ENCODE measurements at regions not wholly inside any gene's neighbourhood (a gene's known extent, or its start where the extent isn't known, plus 50 kb on each side); places are given as distances from the start of the nearest gene placed in this dataset.

GRCh38 chr13:103394618-103395017 is 328.4 kb upstream of the SLC10A2 start:
- Histone ChIP-seq H3K4me3 (no peak overlapping the region), H3K27ac (no peak overlapping the region), H3K9me3 (no peaks in the 10 kb centered on the region), H3K4me1 (peaks cover 0 to 19% (median 5%) of the 10 kb centered on the region in 4 donors), H3K27me3 (no peaks in the 10 kb centered on the region), H3K36me3 (no peaks in the 10 kb centered on the region)
- DNase-seq: no peak
- intact Hi-C loops (cut with DNase I): no loop called here
- WGBS, 2 donors: 78 to 90% methylated on average over 2 of the region's 2 CpGs
- TF ChIP-seq POLR2A (IDR thresholded peaks at IDR 0.05): no peak
- TF ChIP-seq EP300 (IDR thresholded peaks at IDR 0.05): no peak
- TF ChIP-seq CTCF (IDR thresholded peaks at IDR 0.05): no peak
- TF ChIP-seq POLR2AphosphoS5 (IDR thresholded peaks at IDR 0.05): no peak

GRCh38 chr13:103391936-103392335 is 325.7 kb upstream of the SLC10A2 start:
- intact Hi-C loops (cut with DNase I): no loop called here
- TF ChIP-seq POLR2AphosphoS5 (IDR thresholded peaks at IDR 0.05): no peak
- TF ChIP-seq POLR2A (IDR thresholded peaks at IDR 0.05): no peak
- TF ChIP-seq CTCF (IDR thresholded peaks at IDR 0.05): no peak
- TF ChIP-seq EP300 (IDR thresholded peaks at IDR 0.05): no peak
- 51 to 78% methylated on average over 3 of the region's 3 CpGs for WGBS, 2 donors

GRCh38 chr13:103388839-103389238 is 322.6 kb upstream of the SLC10A2 start:
- DNase-seq: no peak
- WGBS, 2 donors: 83 to 93% methylated on average over 1 of the region's 1 CpG
- Histone ChIP-seq H3K4me1 (no peaks in the 10 kb centered on the region), H3K27me3 (no peaks in the 10 kb centered on the region), H3K27ac (no peak overlapping the region), H3K36me3 (no peaks in the 10 kb centered on the region), H3K4me3 (no peak overlapping the region), H3K9me3 (no peaks in the 10 kb centered on the region)
- intact Hi-C loops (cut with DNase I): no loop called here
- TF ChIP-seq POLR2AphosphoS5 (IDR thresholded peaks at IDR 0.05) (no peak), CTCF (IDR thresholded peaks at IDR 0.05) (no peak), POLR2A (IDR thresholded peaks at IDR 0.05) (no peak), EP300 (IDR thresholded peaks at IDR 0.05) (no peak)

More at GRCh38 chr13:103391936-103392335, 325.7 kb upstream of the SLC10A2 start:
- Histone ChIP-seq H3K27ac (no peak overlapping the region), H3K9me3 (no peaks in the 10 kb centered on the region), H3K4me3 (no peak overlapping the region), H3K27me3 (no peaks in the 10 kb centered on the region), H3K4me1 (peaks cover 0 to 19% (median 5%) of the 10 kb centered on the region in 4 donors), H3K36me3 (no peaks in the 10 kb centered on the region)
- DNase-seq: no peak

- no peak for DNase-seq
- intact Hi-C loops (cut with DNase I): no loop called here
- Histone ChIP-seq H3K27ac (no peak overlapping the region), H3K4me3 (no peak overlapping the region), H3K9me3 (no peaks in the 10 kb centered on the region), H3K4me1 (no peaks in the 10 kb centered on the region), H3K36me3 (no peaks in the 10 kb centered on the region), H3K27me3 (no peaks in the 10 kb centered on the region)
- TF ChIP-seq CTCF (IDR thresholded peaks at IDR 0.05) (no peak), POLR2A (IDR thresholded peaks at IDR 0.05) (no peak), EP300 (IDR thresholded peaks at IDR 0.05) (no peak), POLR2AphosphoS5 (IDR thresholded peaks at IDR 0.05) (no peak)
- 82 to 85% methylated on average over 3 of the region's 3 CpGs for WGBS, 2 donors
Measured at GRCh38 chr13:103386341-103386740, 320.1 kb upstream of the SLC10A2 start.

GRCh38 chr13:103373916-103374315 is 307.7 kb upstream of the SLC10A2 start:
- 31 to 63% methylated on average over 4 of the region's 4 CpGs for WGBS, 2 donors
- Histone ChIP-seq H3K4me3 (no peak overlapping the region), H3K4me1 (peaks cover 0 to 5% (median 0%) of the 10 kb centered on the region in 4 donors), H3K27me3 (no peaks in the 10 kb centered on the region), H3K36me3 (no peaks in the 10 kb centered on the region), H3K27ac (no peak overlapping the region), H3K9me3 (no peaks in the 10 kb centered on the region)
- TF ChIP-seq CTCF (IDR thresholded peaks at IDR 0.05) (no peak), EP300 (IDR thresholded peaks at IDR 0.05) (no peak), POLR2A (IDR thresholded peaks at IDR 0.05) (no peak), POLR2AphosphoS5 (IDR thresholded peaks at IDR 0.05) (no peak)
- no peak for DNase-seq
- intact Hi-C loops (cut with DNase I): no loop called here
